Right lobe of liver (tissue), 4 donors: ENCODE measurements at regions not wholly inside any gene's neighbourhood (a gene's known extent, or its start where the extent isn't known, plus 50 kb on each side); places are given as distances from the start of the nearest gene placed in this dataset.

Experiments
- CTCF ChIP-seq, 4 donors: fragments of 200-600 bp in 3 of 4; fragments of 450-650 bp in 1 of 4; IDR thresholded peaks; one replicate each; pipeline versions ENCODE4 v1.5.1 to v1.8.0; 2016 to 2022; ENCODE audit warnings: antibody characterized with exemption in 4 of 4, mild to moderate bottlenecking in 2 of 4
- POLR2A ChIP-seq: fragments of 450-650 bp; IDR thresholded peaks from one replicate; pipeline ENCODE4 v1.6.1; 2017; ENCODE audit warnings: antibody characterized with exemption, mild to moderate bottlenecking
- donor health status: DM: no; HTN: no; CAD: no.
- donor health status: DM: no; HTN: no; CAD: no.
- donor health status: DM: no; HTN: yes; CAD: no.

- TF ChIP-seq CTCF (IDR thresholded peaks at IDR 0.05) (no peak), POLR2A (no peak)
These were observed 66.7 kb upstream of the NANOGP8 start for GRCh38 chr15:35151782-35152181.
